Gastroesophageal sphincter (tissue), 3 donors: ENCODE measurements at regions not wholly inside any gene's neighbourhood (a gene's known extent, or its start where the extent isn't known, plus 50 kb on each side); places are given as distances from the start of the nearest gene placed in this dataset.

Experiments
- POLR2A ChIP-seq, 2 donors: fragments of 450-650 bp; IDR thresholded peaks; one replicate each; pipeline ENCODE4 v1.6.1; 2017; ENCODE audit warnings: antibody characterized with exemption in 2 of 2, mild to moderate bottlenecking in 2 of 2, moderate library complexity in 1 of 2
- TF ChIP-seq, protein P1 (sequence below), 4 experiments: fragments of 200-600 bp in 2 of 4; fragments of 450-650 bp in 2 of 4; sonication (generic) in 1 of 4; IDR thresholded peaks; one replicate each; pipeline ENCODE4 v1.5.1; 2017 to 2019; ENCODE audit warnings: antibody characterized with exemption in 4 of 4, mild to moderate bottlenecking in 2 of 4, moderate library complexity in 2 of 4

- TF ChIP-seq, protein P1, sequence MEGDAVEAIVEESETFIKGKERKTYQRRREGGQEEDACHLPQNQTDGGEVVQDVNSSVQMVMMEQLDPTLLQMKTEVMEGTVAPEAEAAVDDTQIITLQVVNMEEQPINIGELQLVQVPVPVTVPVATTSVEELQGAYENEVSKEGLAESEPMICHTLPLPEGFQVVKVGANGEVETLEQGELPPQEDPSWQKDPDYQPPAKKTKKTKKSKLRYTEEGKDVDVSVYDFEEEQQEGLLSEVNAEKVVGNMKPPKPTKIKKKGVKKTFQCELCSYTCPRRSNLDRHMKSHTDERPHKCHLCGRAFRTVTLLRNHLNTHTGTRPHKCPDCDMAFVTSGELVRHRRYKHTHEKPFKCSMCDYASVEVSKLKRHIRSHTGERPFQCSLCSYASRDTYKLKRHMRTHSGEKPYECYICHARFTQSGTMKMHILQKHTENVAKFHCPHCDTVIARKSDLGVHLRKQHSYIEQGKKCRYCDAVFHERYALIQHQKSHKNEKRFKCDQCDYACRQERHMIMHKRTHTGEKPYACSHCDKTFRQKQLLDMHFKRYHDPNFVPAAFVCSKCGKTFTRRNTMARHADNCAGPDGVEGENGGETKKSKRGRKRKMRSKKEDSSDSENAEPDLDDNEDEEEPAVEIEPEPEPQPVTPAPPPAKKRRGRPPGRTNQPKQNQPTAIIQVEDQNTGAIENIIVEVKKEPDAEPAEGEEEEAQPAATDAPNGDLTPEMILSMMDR (IDR thresholded peaks at IDR 0.05), result no peak
- TF ChIP-seq POLR2A (IDR thresholded peaks at IDR 0.05), result no peak
These were observed 396.3 kb downstream of the LIG4 start for GRCh38 chr13:107819071-107819470.
